Epidermal melanocyte (primary cell): ENCODE measurements at regions not wholly inside any gene's neighbourhood (a gene's known extent, or its start where the extent isn't known, plus 50 kb on each side); places are given as distances from the start of the nearest gene placed in this dataset.

Source experiments
- DNase-seq: peaks from one replicate; pipeline ENCODE4 v3.0.0; 2011; ENCODE audit warnings: low spot score; ENCODE audit not compliant: insufficient read length

DNA sequence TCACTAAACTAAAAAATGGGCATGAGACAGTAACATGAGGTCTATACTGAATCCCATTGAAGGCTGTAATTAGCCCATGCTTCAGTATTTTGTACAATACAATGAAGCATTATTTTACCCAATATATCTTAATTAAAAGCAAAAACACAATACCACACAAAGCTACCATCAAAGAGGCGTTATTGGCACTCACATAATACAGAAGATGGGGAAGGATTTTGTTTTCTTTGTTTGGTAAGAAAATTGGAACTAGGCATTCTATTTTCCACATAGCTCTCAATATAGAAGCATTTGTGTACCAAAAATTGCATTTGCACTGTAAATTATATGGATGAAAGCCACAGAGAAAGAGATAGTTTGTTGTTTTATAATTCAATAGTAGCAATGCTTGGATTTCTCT lies 761.0 kb downstream of the EFNA5 start:
- DNase-seq, result no peak

GRCh38 chr5:106907979-106908378 lies 762.8 kb downstream of the EFNA5 start:
- DNase-seq, result no peak

- no peak for DNase-seq
These were observed 764.5 kb downstream of the EFNA5 start for GRCh38 chr5:106906199-106906598.

GRCh38 chr5:106894964-106895363 lies 775.8 kb downstream of the EFNA5 start:
- no peak for DNase-seq

DNA sequence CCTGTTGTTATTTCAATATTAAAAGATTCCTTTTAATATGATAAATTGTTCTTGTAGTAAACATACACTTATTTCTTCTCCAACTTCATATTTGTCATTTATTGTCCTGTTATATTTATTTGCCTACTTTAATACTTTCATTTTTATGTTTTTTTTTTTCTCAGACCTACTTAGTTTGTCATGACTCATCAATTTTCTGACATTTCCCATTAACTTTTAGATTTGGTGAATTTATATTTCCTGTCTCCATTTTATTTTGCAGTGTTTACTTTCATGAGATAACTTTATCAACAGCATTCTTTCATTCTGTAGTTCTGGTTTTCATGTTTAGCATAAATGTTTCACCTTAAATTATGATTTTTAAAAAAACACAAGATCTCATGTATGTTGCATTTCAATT lies 788.7 kb downstream of the EFNA5 start:
- DNase-seq, result no peak

GRCh38 chr5:106880656-106881055 lies 790.1 kb downstream of the EFNA5 start:
- DNase-seq, result no peak

GRCh38 chr5:106877881-106878280 lies 792.9 kb downstream of the EFNA5 start:
- no peak for DNase-seq

DNA sequence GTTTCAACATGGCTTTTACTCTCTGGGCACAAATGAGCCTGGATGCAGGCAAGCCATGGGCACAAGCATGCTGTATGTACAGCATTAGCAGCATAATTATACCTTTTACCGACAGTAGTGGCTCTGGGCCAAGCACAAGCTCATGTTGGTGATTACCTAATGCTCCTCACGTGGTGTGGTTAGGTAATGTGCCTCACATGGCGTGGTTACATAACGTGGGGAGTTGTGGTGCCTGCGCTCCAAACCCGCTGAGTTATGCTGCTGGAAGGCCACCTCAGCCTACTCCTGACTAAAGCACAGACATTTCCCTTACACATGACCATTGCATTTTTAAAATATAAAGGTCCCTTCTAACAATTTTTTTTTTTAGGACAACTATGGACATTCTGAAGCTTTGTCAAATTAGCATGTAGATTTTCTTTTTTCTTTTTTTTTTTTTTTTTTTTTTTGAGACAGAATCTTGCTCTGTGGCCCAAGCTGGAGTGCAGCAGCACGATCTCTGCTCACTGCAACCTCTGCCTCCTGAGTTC lies 794.0 kb downstream of the EFNA5 start:
- no peak for DNase-seq

DNA sequence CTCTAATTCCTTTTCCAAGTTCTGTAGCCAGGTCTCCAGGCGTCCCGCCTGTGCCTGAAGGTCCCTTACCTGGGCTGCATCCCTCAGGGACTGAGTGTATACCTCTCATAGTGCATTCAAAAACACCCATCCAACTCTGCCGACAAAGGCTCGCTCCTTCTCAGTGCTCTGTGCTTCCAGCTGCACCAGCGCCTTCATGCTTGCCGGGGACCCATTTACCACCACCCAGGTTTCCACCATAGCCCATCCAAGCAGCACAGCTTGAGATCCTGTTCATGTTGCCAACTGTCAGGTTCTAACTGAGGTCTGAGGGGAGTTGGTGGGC lies 794.5 kb downstream of the EFNA5 start:
- no peak for DNase-seq

DNA sequence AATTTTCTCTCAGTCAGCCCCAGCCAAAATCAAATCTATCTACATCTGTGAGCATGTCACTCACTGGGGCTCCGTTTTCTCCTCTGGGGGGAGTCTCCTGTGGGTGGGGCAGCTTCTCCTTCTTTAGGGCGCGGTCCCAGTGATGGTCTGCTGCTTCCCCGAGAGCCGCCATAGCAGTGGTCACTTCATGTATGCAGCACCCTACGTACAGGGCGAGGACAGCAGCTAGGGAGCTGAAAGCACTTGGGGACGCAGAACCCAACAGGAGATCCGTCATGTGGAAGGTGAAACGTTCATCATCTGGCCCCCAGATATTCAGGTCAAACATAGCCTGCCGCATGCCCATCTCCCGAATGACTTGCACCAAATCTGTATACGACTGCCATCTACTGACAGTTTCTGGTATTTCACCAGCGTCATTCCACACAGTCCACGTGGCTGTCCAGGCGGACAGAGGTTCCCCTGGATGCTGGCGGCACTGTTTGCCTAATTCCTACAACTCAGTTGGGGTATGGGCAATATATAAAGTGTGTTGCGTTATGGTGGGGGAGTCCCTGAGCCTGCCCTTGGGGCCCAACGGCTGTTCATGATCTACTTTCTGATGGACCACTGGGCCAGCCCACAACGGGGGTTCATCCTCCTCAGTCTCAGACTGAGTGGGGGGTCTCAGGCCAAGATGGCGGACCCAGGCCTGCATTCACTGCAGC lies 795.0 kb downstream of the EFNA5 start:
- DNase-seq, result no peak

DNA sequence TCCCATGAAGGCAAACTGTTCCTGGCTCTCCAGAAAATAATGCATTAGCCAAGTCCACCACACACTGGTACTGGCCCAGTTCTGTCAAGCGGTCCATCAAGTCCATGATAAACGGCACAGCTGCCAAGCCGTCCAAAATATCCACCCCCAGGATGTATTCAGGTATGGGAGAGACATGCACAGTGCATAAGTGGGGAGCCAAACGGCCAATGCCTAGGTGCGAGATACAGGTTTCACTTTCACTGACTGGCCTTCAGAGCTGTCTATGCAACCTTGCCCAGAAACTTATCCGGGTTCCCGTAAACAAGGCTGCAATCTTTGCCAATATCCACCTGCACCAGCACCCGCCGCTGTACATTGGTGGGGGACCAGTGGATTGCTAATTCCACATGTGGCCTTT lies 795.8 kb downstream of the EFNA5 start:
- DNase-seq, result no peak

DNA sequence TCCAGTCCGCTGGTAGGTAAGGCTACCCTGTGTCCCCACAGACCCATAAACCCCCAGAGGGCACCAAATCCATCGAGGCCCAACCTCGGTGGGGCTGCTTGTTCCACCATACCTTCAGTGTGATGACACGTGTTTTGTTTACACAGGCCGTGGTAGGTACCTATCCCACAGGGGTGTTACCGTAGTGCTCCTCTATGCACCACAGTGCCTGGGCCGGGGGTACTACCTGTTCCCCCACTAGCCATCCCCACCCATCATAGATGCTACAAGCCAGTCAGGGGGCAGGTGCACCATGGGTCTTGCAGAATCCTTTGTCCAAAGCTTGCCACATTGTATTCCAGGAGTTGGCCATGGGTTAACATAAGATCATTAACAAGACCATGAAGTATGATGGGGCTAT lies 796.2 kb downstream of the EFNA5 start:
- DNase-seq, result no peak

DNA sequence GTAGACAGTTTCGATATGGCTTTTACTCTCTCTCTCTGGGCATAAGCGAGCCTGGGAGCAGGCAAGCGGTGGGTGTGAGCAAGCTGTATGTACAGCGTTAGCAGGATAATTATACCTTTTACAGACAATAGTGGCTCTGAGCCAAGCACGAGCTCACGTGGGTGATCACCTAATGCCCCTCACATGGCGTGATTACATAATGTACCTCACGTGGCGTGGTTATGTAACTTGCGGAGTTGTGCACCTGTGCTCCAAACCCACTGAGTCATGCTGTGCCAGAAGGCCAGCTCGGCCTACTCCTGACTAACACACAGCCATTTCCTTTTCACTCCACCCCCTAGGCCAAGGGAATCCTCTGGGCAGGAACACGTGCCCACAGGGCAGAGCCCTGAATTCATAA lies 797.2 kb downstream of the EFNA5 start:
- DNase-seq, result no peak

- DNase-seq, result no peak
These were observed 805.5 kb downstream of the EFNA5 start for GRCh38 chr5:106865279-106865678.

GRCh38 chr5:106862450-106863193 lies 808.1 kb downstream of the EFNA5 start:
- no peak for DNase-seq

GRCh38 chr5:106860398-106861044 lies 810.2 kb downstream of the EFNA5 start:
- no peak for DNase-seq

DNA sequence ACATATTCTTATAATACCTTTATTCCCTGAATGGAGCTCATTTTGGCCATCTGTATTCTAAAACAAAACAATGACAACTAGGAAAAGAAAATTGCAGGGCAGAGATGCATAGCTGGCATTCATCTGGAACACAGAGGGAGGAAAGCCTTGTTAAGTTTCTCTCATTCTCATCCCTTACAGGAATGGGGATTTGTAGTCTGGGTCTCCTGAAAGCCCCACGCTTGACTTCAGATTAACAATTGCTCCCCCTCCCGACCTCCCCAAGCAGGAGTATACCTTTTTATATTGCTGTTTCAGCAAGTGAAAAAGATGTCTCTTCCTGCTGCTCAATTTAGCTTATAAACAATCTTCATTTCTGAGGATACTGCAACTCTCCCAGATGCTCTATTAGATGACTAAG lies 812.1 kb downstream of the EFNA5 start:
- DNase-seq, result no peak

GRCh38 chr5:106854922-106855321 lies 815.8 kb downstream of the EFNA5 start:
- no peak for DNase-seq

DNA sequence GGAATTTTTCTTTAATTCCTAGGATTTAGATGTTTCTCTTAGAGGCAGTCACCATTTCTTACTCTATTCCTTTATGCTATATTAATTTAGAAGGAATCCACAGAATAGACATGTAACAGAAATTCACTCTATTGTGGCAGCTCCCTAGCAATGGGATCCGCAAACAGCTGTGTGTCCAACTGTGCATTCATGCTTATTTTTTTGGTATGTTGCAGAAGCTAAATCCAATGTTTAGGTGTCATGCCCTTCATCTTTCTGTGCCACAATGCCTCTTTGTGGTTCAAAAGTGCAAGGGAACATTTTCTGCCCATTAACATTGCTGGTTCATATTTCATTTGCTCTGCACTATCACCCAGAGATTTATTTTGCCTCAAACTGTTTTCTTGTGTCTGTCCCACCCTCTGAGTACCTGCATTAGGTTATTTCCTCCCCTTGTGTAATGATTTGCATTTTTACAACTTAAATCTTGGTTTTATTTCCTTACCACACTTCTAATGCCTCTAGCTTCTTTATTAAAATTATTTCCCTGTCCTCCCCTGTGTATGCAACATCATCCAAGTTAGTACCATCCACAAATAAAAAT lies 816.5 kb downstream of the EFNA5 start:
- no peak for DNase-seq

GRCh38 chr5:106853266-106853665 lies 817.5 kb downstream of the EFNA5 start:
- DNase-seq, result no peak

- DNase-seq, result no peak
These were observed 821.5 kb downstream of the EFNA5 start for GRCh38 chr5:106849266-106849665.

DNA sequence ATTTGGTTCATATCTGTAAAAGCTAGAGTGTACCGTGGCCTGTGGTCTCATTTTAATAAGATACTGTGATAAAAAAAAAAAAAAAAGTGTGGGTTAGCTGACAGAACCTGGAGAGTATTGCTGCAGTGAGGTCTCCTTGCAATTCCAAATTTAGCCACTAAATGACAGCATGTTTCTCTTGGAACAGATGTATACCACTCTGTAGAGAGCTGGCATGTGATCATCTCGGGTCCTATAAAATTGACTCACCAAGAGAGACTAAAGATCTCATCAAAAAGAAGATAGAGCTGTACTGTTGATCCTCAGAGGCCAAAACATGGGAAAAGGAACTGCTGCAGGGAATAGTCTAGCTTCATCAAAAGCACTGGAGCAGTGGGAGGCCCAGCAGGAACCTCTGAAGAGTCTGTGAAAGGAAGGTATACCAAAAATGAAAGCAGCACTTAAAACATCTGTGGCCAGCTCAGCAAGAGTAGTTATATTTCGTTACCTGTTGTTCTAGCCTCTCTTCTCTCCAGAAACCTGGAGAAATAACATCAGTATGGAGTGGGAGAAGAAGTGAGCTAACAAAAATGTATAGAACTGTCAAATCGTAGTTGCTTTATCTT lies 826.8 kb downstream of the EFNA5 start:
- DNase-seq, result no peak
